GM23248 (cell line): ENCODE measurements at regions not wholly inside any gene's neighbourhood (a gene's known extent, or its start where the extent isn't known, plus 50 kb on each side); places are given as distances from the start of the nearest gene placed in this dataset.

ENCODE experiments used
- EZH2 ChIP-seq: fragments of 200-600 bp; sonication (generic); IDR thresholded peaks from 2 replicates; pipeline ENCODE4 v1.6.1; 2018; ENCODE audit warnings: antibody characterized with exemption, mild to moderate bottlenecking; ENCODE audit not compliant: insufficient read depth, poor library complexity, severe bottlenecking
- EZH2phosphoT487 ChIP-seq: fragments of 200-600 bp; sonication (generic); IDR thresholded peaks from 2 replicates; pipeline ENCODE4 v1.6.1; 2018; ENCODE audit warnings: antibody characterized with exemption, moderate library complexity, mild to moderate bottlenecking, low read depth; ENCODE audit not compliant: insufficient read depth

GRCh38 chr12:111170543-111170942 is 198.4 kb downstream of the PHETA1 start:
- no peak for TF ChIP-seq EZH2
- TF ChIP-seq EZH2phosphoT487: no peak
